ENCODE measurements at regions not wholly inside any gene's neighbourhood (a gene's known extent, or its start where the extent isn't known, plus 50 kb on each side); places are given as distances from the start of the nearest gene placed in this dataset.

- no peaks in the 10 kb centered on the region for H3K9me3 ChIP-seq (ENCODE audit: insufficient read depth, low read depth, low read length)
- H3K4me2 ChIP-seq (ENCODE audit: low read depth, low read length, poor library complexity, severe bottlenecking), result no peak overlapping the region
- no peak overlapping the region for H3K9ac ChIP-seq (ENCODE audit: low read depth, low read length, poor library complexity, severe bottlenecking)
- H4K20me1 ChIP-seq (ENCODE audit: insufficient read depth, low read length, poor library complexity, severe bottlenecking), result no peaks in the 10 kb centered on the region
- H3K4me3 ChIP-seq (ENCODE audit: low read length, poor library complexity, severe bottlenecking), result no peak overlapping the region
- H3K79me2 ChIP-seq (ENCODE audit: insufficient read depth, low read length), result no peaks in the 10 kb centered on the region
- no peaks in the 10 kb centered on the region for H3F3A ChIP-seq (ENCODE audit: low read depth)
- no peaks in the 10 kb centered on the region for H3K4me1 ChIP-seq (ENCODE audit: insufficient read depth, low read length, poor library complexity, severe bottlenecking)
- H2AFZ ChIP-seq (ENCODE audit: low read length), result no peak overlapping the region
- H3K27me3 ChIP-seq (ENCODE audit: insufficient read depth, low read length, poor library complexity, severe bottlenecking), result no peaks in the 10 kb centered on the region
- H3K36me3 ChIP-seq (ENCODE audit: insufficient read depth, low read length), result no peaks in the 10 kb centered on the region
- H3K9me2 ChIP-seq (replicated peaks; ENCODE audit: low read depth, low read length), result no peaks in the 10 kb centered on the region
- no peak for TF ChIP-seq CTCF (conservative IDR thresholded peaks at IDR 0.05; ENCODE audit: low read length)
Observed at GRCh38 chr5:108659531-108659930, 88.2 kb upstream of the FER start.

GRCh38 chr5:108655750-108656450 lies 91.8 kb upstream of the FER start:
- Histone ChIP-seq H3K4me2 (ENCODE audit: low read depth, low read length, poor library complexity, severe bottlenecking) (no peak overlapping the region), H4K20me1 (ENCODE audit: insufficient read depth, low read length, poor library complexity, severe bottlenecking) (no peaks in the 10 kb centered on the region), H3K79me2 (ENCODE audit: insufficient read depth, low read length) (no peaks in the 10 kb centered on the region), H3K9me2 (replicated peaks; ENCODE audit: low read depth, low read length) (no peaks in the 10 kb centered on the region), H3F3A (ENCODE audit: low read depth) (no peaks in the 10 kb centered on the region), H3K9me3 (ENCODE audit: insufficient read depth, low read depth, low read length) (no peaks in the 10 kb centered on the region), H3K4me3 (ENCODE audit: low read length, poor library complexity, severe bottlenecking) (no peak overlapping the region), H2AFZ (ENCODE audit: low read length) (no peak overlapping the region), H3K9ac (ENCODE audit: low read depth, low read length, poor library complexity, severe bottlenecking) (no peak overlapping the region), H3K4me1 (ENCODE audit: insufficient read depth, low read length, poor library complexity, severe bottlenecking) (no peaks in the 10 kb centered on the region), H3K27me3 (ENCODE audit: insufficient read depth, low read length, poor library complexity, severe bottlenecking) (no peaks in the 10 kb centered on the region), H3K36me3 (ENCODE audit: insufficient read depth, low read length) (no peaks in the 10 kb centered on the region)
- TF ChIP-seq EZH2phosphoT487 (IDR thresholded peaks at IDR 0.05; ENCODE audit: borderline replicate concordance) (no peak), CTCF (conservative IDR thresholded peaks at IDR 0.05; ENCODE audit: low read length) (no peak)

- no peaks in the 10 kb centered on the region for H3K36me3 ChIP-seq (ENCODE audit: insufficient read depth, low read length)
- peaks cover 12% of the 10 kb centered on the region for H3K4me1 ChIP-seq (ENCODE audit: insufficient read depth, low read length, poor library complexity, severe bottlenecking)
- H3K9me2 ChIP-seq (replicated peaks; ENCODE audit: low read depth, low read length), result no peaks in the 10 kb centered on the region
- H2AFZ ChIP-seq (ENCODE audit: low read length), result no peak overlapping the region
- no peaks in the 10 kb centered on the region for H3K27me3 ChIP-seq (ENCODE audit: insufficient read depth, low read length, poor library complexity, severe bottlenecking)
- H3K4me3 ChIP-seq (ENCODE audit: low read length, poor library complexity, severe bottlenecking), result no peak overlapping the region
- H4K20me1 ChIP-seq (ENCODE audit: insufficient read depth, low read length, poor library complexity, severe bottlenecking), result no peaks in the 10 kb centered on the region
- no peak overlapping the region for H3K9ac ChIP-seq (ENCODE audit: low read depth, low read length, poor library complexity, severe bottlenecking)
- no peaks in the 10 kb centered on the region for H3F3A ChIP-seq (ENCODE audit: low read depth)
- no peak overlapping the region for H3K4me2 ChIP-seq (ENCODE audit: low read depth, low read length, poor library complexity, severe bottlenecking)
- H3K9me3 ChIP-seq (ENCODE audit: insufficient read depth, low read depth, low read length), result no peaks in the 10 kb centered on the region
- no peaks in the 10 kb centered on the region for H3K79me2 ChIP-seq (ENCODE audit: insufficient read depth, low read length)
- TF ChIP-seq CTCF (conservative IDR thresholded peaks at IDR 0.05; ENCODE audit: low read length), result no peak
- no peak for TF ChIP-seq EZH2phosphoT487 (IDR thresholded peaks at IDR 0.05; ENCODE audit: borderline replicate concordance)
Observed at GRCh38 chr5:108654051-108654450, 93.6 kb upstream of the FER start.

Measured in Loucy (cell line).